ENCODE measurements at regions not wholly inside any gene's neighbourhood (a gene's known extent, or its start where the extent isn't known, plus 50 kb on each side); places are given as distances from the start of the nearest gene placed in this dataset.

DNA sequence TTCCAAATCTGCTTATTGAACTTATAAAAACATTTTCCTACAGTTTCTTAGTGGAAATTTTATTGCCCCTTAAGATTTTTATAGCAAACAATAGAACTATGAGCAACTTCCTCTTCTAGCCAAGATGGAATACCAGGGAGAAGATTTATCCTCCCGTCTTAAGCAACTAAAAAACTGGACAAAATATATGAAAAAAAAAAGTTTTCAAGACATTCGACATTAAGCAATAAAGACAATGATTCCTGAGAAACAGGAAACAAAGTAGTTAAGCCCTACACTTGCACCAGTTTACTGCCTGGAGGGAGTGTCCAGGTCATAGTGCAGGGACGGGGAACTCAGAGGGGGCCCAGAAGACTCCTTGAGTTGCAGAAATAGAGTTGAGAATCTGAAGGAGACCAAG lies 516.1 kb upstream of the DIPK2B start:
- no peak overlapping the region for H3K4me3 ChIP-seq
- no peak overlapping the region for H3K27ac ChIP-seq
- TF ChIP-seq Cebpa-rat (IDR thresholded peaks at IDR 0.05): no peak
- no peaks in the 10 kb centered on the region for H4K20me1 ChIP-seq
- H3K4me1 ChIP-seq: peaks cover 29% of the 10 kb centered on the region
- no peaks in the 10 kb centered on the region for H3K36me3 ChIP-seq
- 0 out of 2 replicates have a peak, but pooled peaks cover 10% of the 10 kb centered on the region for H3K9me3 ChIP-seq
- H3K27me3 ChIP-seq: no peaks in the 10 kb centered on the region
- H3K9ac ChIP-seq: no peak overlapping the region
- H3K4me2 ChIP-seq: no peak overlapping the region

DNA sequence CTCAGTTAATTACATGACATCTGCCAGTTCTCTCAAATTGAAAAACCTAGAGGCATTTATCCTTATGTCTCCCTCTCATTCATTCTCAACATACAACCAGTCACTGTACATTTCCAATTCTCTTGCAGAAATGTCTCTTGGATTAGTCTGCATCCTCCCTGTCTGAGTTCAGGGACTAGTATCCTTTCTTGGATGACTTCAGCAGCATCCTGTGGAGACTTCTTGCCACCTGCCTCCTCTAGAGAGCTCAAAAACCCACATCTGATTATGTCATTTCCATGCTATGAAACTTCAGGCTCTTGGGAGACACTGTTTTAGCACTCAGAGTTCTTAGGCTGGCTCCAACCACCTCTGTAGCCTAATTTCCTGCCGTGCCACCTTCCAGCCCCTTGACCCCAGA lies 515.1 kb upstream of the DIPK2B start:
- Histone ChIP-seq H3K4me1 (peaks cover 31% of the 10 kb centered on the region), H3K4me3 (no peak overlapping the region), H3K4me2 (peak overlapping the region; percentile 71), H3K36me3 (no peaks in the 10 kb centered on the region), H3K27me3 (no peaks in the 10 kb centered on the region), H3K9ac (no peak overlapping the region), H3K27ac (peak overlapping the region; percentile 63), H3K9me3 (0 out of 2 replicates have a peak, but pooled peaks cover 10% of the 10 kb centered on the region), H4K20me1 (no peaks in the 10 kb centered on the region)
- no peak for TF ChIP-seq Cebpa-rat (IDR thresholded peaks at IDR 0.05)

DNA sequence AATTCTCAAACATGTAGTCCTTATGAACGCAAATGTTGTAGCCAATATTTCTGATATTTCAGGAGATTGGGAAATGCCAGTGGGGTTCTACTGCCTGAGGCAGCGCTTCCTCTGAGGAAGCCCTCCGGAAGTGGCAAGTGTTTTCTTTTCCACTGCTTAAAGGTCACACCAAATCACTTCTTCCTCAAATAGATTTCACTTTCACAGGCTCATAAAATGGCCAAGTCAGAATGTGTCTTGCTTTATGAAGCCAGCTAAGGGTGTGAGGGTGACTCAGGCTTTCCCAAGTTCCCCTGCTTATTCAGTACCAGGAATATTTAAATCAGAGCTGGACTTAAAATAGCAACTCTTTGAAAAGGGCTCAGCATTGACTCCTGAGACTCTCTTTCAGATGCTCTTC lies 514.2 kb upstream of the DIPK2B start:
- Histone ChIP-seq H3K4me1 (peaks cover 40% of the 10 kb centered on the region), H3K27me3 (no peaks in the 10 kb centered on the region), H3K9me3 (0 out of 2 replicates have a peak, but pooled peaks cover 10% of the 10 kb centered on the region), H3K36me3 (no peaks in the 10 kb centered on the region), H3K4me3 (no peak overlapping the region), H3K9ac (no peak overlapping the region; the same call in 1 of the 2 replicates), H4K20me1 (no peaks in the 10 kb centered on the region), H3K27ac (peak overlapping the region; percentile 48; the same call in 1 of the 2 replicates), H3K4me2 (peak overlapping the region; percentile 71)
- TF ChIP-seq Cebpa-rat (IDR thresholded peaks at IDR 0.05): no peak

DNA sequence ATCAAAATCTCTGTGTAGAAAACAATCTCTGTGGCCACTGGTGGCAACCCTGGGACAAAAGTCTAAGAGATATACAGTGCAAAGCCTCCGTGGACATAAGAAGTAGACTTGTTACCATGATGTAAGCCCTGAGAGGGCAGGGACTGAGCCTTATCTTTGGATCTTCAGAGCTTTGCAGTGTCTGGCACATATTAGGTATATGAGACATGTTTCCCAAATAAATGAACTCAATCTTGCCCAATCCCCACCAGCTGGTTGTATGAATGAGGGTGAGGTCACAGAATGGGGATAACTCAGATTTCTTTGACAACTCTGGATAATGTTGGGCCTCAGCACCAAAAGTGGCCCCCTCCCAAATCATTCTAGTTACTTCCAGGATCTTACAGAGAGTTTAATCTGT lies 511.4 kb upstream of the DIPK2B start:
- TF ChIP-seq Cebpa-rat (IDR thresholded peaks at IDR 0.05): no peak
- H3K4me1 ChIP-seq: peaks cover 41% of the 10 kb centered on the region
- H3K9me3 ChIP-seq: 0 out of 2 replicates have a peak, but pooled peaks cover 10% of the 10 kb centered on the region
- H4K20me1 ChIP-seq: no peaks in the 10 kb centered on the region
- no peaks in the 10 kb centered on the region for H3K36me3 ChIP-seq
- no peak overlapping the region for H3K9ac ChIP-seq
- H3K4me3 ChIP-seq: no peak overlapping the region
- no peaks in the 10 kb centered on the region for H3K27me3 ChIP-seq
- H3K27ac ChIP-seq: no peak overlapping the region
- no peak overlapping the region for H3K4me2 ChIP-seq

DNA sequence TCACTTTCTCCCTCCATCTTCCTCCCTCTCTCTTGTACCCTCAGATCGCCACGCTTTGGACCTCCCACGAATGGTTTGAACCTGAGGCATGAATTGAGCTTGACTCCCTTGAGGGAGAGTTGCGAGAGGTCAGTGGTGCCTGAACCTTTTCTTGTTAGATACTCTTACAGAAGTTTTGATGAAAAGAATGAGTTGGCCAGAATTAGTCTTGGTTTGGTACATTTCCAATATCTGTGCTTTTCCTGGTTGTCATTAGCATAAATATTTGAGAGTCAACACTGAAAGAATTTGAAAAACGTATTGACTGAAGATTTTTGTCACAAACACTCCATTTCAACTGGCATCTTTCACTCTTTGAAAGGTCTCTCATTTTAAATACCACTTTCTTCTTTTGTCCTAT lies 510.6 kb upstream of the DIPK2B start:
- Histone ChIP-seq H3K27ac (no peak overlapping the region), H4K20me1 (no peaks in the 10 kb centered on the region), H3K9ac (no peak overlapping the region), H3K27me3 (no peaks in the 10 kb centered on the region), H3K36me3 (no peaks in the 10 kb centered on the region), H3K4me1 (peaks cover 33% of the 10 kb centered on the region), H3K4me3 (no peak overlapping the region), H3K9me3 (0 out of 2 replicates have a peak, but pooled peaks cover 12% of the 10 kb centered on the region), H3K4me2 (no peak overlapping the region)
- TF ChIP-seq Cebpa-rat (IDR thresholded peaks at IDR 0.05): no peak

DNA sequence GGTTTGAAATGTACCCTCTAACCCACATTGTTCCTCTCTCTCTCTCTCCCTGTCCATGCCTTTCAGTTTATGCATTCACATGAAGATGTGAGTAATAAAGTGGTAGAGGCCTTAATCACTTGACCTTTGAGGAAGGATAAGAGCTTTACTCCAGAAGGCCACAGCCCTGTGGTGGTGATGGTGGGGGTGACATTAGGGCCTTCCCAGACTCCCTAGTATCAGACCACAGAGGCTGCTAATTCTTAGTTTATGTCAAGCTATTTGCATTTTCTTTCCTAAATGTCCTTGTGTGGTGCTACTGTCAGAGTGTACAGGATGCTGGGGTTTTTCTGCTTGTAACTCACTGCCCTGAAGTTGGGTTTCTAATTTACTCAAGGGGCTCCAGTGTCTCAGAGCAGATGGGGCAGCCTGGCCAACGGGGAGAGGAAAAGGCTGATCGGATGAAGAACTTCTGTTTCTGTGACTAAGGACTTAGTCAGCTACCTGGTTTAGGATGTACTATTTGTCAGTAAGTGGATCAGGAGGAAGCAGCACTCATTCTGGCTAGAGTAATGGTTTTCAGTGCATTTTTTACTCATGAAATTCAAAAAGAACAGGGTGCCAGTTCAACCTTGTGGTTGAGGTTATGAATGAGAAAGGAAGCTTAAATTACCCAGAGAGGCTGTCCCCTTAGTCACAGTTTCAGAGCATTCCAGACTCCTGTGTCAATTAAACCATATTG lies 509.6 kb upstream of the DIPK2B start:
- Histone ChIP-seq H3K9ac (no peak overlapping the region), H3K27ac (no peak overlapping the region), H3K9me3 (0 out of 2 replicates have a peak, but pooled peaks cover 12% of the 10 kb centered on the region), H3K27me3 (no peaks in the 10 kb centered on the region), H3K4me2 (peak overlapping the region; percentile 12; the same call in 1 of the 2 replicates), H4K20me1 (no peaks in the 10 kb centered on the region), H3K4me3 (no peak overlapping the region), H3K4me1 (peaks cover 23% of the 10 kb centered on the region), H3K36me3 (no peaks in the 10 kb centered on the region)
- TF ChIP-seq Cebpa-rat (IDR thresholded peaks at IDR 0.05): no peak

DNA sequence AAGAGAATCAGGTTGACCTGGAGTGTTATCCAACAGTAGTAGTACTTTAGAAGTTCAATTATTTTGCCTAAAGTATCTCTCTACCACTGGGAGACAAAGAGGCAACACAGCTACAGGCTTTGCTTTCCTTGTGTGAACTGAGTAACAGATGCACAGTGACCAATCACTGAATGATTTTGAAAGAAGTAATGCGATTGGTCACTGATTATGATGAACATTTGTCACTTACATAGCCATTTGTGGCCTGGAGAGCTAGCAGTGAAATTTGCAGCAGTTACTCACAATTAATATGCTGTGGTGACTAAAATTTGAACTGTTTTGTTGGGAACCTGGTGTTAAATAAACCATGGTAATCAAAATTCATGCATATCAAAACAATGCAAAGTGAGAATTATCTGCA lies 508.7 kb upstream of the DIPK2B start:
- Histone ChIP-seq H4K20me1 (no peaks in the 10 kb centered on the region), H3K27ac (no peak overlapping the region), H3K4me1 (peaks cover 15% of the 10 kb centered on the region), H3K4me3 (no peak overlapping the region), H3K9me3 (0 out of 2 replicates have a peak, but pooled peaks cover 12% of the 10 kb centered on the region), H3K27me3 (no peaks in the 10 kb centered on the region), H3K4me2 (no peak overlapping the region), H3K36me3 (no peaks in the 10 kb centered on the region), H3K9ac (no peak overlapping the region)
- no peak for TF ChIP-seq Cebpa-rat (IDR thresholded peaks at IDR 0.05)

DNA sequence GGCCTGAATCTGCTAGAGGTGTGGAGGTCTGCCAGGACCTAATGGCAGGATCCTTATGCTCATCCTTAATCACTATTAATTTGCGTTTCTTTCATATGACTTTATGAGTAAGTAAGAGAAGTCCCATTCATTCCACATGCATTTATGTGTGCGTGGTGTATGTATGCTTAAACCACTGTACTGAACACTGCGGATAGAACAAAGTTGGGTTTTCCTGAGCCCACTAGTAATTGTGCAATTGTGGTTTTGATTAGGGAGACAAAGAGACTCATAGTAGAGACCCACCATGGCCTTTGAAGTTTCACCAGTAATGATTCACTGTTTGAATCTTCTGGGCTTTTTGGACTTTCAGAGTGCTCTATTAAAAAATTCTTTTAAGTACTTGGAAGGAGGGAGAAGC lies 498.5 kb upstream of the DIPK2B start:
- Histone ChIP-seq H3K4me2 (no peak overlapping the region), H3K27me3 (no peaks in the 10 kb centered on the region), H3K4me1 (peaks cover 16% of the 10 kb centered on the region), H3K36me3 (no peaks in the 10 kb centered on the region), H3K9ac (no peak overlapping the region), H3K27ac (no peak overlapping the region), H3K9me3 (peaks cover 17% of the 10 kb centered on the region), H4K20me1 (no peaks in the 10 kb centered on the region), H3K4me3 (no peak overlapping the region)
- TF ChIP-seq Cebpa-rat (IDR thresholded peaks at IDR 0.05): no peak

DNA sequence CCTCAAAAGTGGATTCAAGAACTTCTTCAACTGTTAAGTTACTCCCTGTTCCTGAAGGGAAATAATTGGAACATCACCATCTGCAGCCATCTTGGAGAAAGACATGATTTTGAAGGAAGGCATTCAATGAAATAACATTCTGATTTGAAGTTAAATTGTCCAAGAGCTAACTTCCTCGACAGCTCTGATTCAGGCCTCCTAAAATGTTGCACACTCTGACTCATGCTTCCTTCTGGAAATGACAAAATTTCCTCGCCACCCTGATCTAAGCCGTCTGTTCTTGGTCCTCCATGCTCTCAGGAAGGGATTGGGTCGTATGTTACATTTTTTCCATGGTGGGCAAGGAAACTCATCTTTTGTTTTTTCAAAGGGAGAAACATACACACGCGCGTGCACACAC lies 496.9 kb upstream of the DIPK2B start:
- Histone ChIP-seq H4K20me1 (no peaks in the 10 kb centered on the region), H3K9ac (no peak overlapping the region), H3K9me3 (peaks cover 13% of the 10 kb centered on the region), H3K27ac (no peak overlapping the region), H3K4me1 (peaks cover 16% of the 10 kb centered on the region), H3K27me3 (no peaks in the 10 kb centered on the region), H3K36me3 (no peaks in the 10 kb centered on the region), H3K4me3 (no peak overlapping the region), H3K4me2 (no peak overlapping the region)
- no peak for TF ChIP-seq Cebpa-rat (IDR thresholded peaks at IDR 0.05)

DNA sequence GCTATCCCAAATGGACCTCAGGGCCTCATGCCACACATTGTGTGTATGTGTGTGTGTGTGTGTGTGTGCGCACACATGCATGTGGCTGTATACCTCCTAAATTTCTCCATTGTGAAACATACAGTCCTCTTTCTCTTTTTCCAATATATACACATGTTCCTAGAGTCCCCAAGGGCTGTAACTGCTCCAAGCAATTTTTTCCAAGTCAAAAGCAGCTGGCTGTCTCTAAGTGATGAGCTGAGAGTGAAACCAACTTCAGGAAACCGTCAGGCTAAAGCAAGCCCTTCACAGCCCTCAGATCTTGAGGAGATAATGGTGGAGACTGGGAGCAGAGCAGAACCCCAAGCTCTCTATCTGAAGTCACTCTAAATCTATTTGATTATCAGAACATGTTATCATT lies 496.1 kb upstream of the DIPK2B start:
- Histone ChIP-seq H3K4me1 (peaks cover 16% of the 10 kb centered on the region), H3K36me3 (no peaks in the 10 kb centered on the region)
- no peak for TF ChIP-seq Cebpa-rat (IDR thresholded peaks at IDR 0.05)

More for the DNA sequence above, 496.1 kb upstream of the DIPK2B start:
- peak overlapping the region; percentile 13 for H3K4me2 ChIP-seq
- H3K27me3 ChIP-seq: no peaks in the 10 kb centered on the region
- H3K27ac ChIP-seq: no peak overlapping the region
- H3K4me3 ChIP-seq: no peak overlapping the region
- H4K20me1 ChIP-seq: no peaks in the 10 kb centered on the region
- no peak overlapping the region for H3K9ac ChIP-seq
- H3K9me3 ChIP-seq: 0 out of 2 replicates have a peak, but pooled peaks cover 6% of the 10 kb centered on the region
